ENCODE measurements at regions not wholly inside any gene's neighbourhood (a gene's known extent, or its start where the extent isn't known, plus 50 kb on each side); places are given as distances from the start of the nearest gene placed in this dataset.

GRCh38 chr13:33454844-33455705 lies 169.5 kb upstream of the STARD13 start:
- TF ChIP-seq CTCF (conservative IDR thresholded peaks at IDR 0.05 in 1 of 2, IDR thresholded peaks at IDR 0.05 in 1 of 2; ENCODE audit: extremely low read depth in 1 of 2, insufficient read depth in 1 of 2, low read depth in 1 of 2, low read length in 2 of 2) (no peak), EZH2 (IDR thresholded peaks at IDR 0.05; ENCODE audit: borderline replicate concordance, low read length) (no peak)
